GM23248 (cell line): ENCODE measurements at regions not wholly inside any gene's neighbourhood (a gene's known extent, or its start where the extent isn't known, plus 50 kb on each side); places are given as distances from the start of the nearest gene placed in this dataset.

ENCODE experiments used
- EZH2 ChIP-seq: fragments of 200-600 bp; sonication (generic); IDR thresholded peaks from 2 replicates; pipeline ENCODE4 v1.6.1; 2018; ENCODE audit warnings: antibody characterized with exemption, mild to moderate bottlenecking; ENCODE audit not compliant: insufficient read depth, poor library complexity, severe bottlenecking
- EZH2phosphoT487 ChIP-seq: fragments of 200-600 bp; sonication (generic); IDR thresholded peaks from 2 replicates; pipeline ENCODE4 v1.6.1; 2018; ENCODE audit warnings: antibody characterized with exemption, moderate library complexity, mild to moderate bottlenecking, low read depth; ENCODE audit not compliant: insufficient read depth

- no peak for TF ChIP-seq EZH2
- TF ChIP-seq EZH2phosphoT487 = no peak
Observed at GRCh38 chr2:176601066-176601465, 331.8 kb downstream of the MTX2 start.
